ENCODE measurements at regions not wholly inside any gene's neighbourhood (a gene's known extent, or its start where the extent isn't known, plus 50 kb on each side); places are given as distances from the start of the nearest gene placed in this dataset.

DNA sequence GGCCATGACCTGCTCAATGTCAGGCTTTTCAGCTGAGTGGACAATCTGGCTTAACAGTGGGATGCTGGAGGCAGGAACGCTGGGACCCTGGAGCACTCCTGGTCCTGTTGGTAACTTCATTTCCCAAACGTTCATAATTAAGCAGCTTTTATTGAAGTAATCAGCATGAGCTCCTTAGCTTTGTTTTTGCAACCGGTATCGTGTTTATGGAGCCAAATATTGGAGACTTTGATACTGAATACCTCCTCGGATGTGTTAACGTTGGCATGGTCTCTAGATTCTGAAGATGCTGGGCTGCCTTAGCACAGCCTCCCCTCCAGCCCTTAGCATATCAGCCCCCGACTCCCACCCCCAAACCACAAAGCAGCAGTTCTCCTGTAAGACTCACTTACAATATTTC, 60.7 kb downstream of the OSR1 start:
- TF ChIP-seq, protein P1, sequence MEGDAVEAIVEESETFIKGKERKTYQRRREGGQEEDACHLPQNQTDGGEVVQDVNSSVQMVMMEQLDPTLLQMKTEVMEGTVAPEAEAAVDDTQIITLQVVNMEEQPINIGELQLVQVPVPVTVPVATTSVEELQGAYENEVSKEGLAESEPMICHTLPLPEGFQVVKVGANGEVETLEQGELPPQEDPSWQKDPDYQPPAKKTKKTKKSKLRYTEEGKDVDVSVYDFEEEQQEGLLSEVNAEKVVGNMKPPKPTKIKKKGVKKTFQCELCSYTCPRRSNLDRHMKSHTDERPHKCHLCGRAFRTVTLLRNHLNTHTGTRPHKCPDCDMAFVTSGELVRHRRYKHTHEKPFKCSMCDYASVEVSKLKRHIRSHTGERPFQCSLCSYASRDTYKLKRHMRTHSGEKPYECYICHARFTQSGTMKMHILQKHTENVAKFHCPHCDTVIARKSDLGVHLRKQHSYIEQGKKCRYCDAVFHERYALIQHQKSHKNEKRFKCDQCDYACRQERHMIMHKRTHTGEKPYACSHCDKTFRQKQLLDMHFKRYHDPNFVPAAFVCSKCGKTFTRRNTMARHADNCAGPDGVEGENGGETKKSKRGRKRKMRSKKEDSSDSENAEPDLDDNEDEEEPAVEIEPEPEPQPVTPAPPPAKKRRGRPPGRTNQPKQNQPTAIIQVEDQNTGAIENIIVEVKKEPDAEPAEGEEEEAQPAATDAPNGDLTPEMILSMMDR (conservative IDR thresholded peaks at IDR 0.05; ENCODE audit: low read length): no peak
- no peak for TF ChIP-seq EZH2phosphoT487 (IDR thresholded peaks at IDR 0.05; ENCODE audit: borderline replicate concordance)

Data from Loucy (cell line).